ENCODE measurements at regions not wholly inside any gene's neighbourhood (a gene's known extent, or its start where the extent isn't known, plus 50 kb on each side); places are given as distances from the start of the nearest gene placed in this dataset.
"Not testable (repeated sequence)": the region's sequence is repeated elsewhere in the genome, so short reads cannot be mapped to it uniquely, and the experiment has no call there.

- RAD21 ChIA-PET (ENCODE audit: unreplicated experiment): no interaction called here
- WGBS (ENCODE audit: insufficient coverage, insufficient replicate concordance, low lambda C conversion rate, missing lambda C conversion rate): 19% methylated on average over 4 of the region's 4 CpGs
These were observed 121.7 kb upstream of the GLRA1 start for GRCh38 chr5:152046361-152046760.

GRCh38 chr5:152038856-152039255 lies 114.2 kb upstream of the GLRA1 start:
- H3K36me3 ChIP-seq (ENCODE audit: control insufficient read depth in 2 of 2, insufficient read depth in 2 of 2, low read length in 1 of 2); H3K4me2 ChIP-seq (ENCODE audit: control insufficient read depth, insufficient read depth); intact Hi-C loops (cut with micrococcal nuclease; ENCODE audit: unreplicated experiment); H3K79me2 ChIP-seq (ENCODE audit: control insufficient read depth, insufficient read depth, low read length); H3K4me1 ChIP-seq (ENCODE audit: control insufficient read depth, insufficient read depth, low read length); POLR2A ChIA-PET; FAIRE-seq; H2AFZ ChIP-seq (ENCODE audit: control insufficient read depth, low read depth, low read length); DNase-seq (ENCODE audit: low read depth, low spot score); in situ Hi-C loops (cut with MboI); H4K20me1 ChIP-seq (ENCODE audit: control insufficient read depth, insufficient read depth); SMC1A ChIA-PET (ENCODE audit: uncharacterized antibody, unreplicated experiment); BruUV-seq (replicated peaks); CTCF ChIA-PET; RAD21 ChIA-PET (ENCODE audit: unreplicated experiment); ATAC-seq; H3K27me3 ChIP-seq (replicated peaks in 1 of 2; ENCODE audit: control insufficient read depth in 2 of 2, insufficient read depth in 2 of 2, low read length in 1 of 2); H3K27ac ChIP-seq (ENCODE audit: control insufficient read depth, insufficient read depth); H3K4me3 ChIP-seq; H3K9me3 ChIP-seq (replicated peaks; ENCODE audit: control insufficient read depth, insufficient read depth, low read length); H3K9ac ChIP-seq (ENCODE audit: control insufficient read depth, insufficient read depth, low read length): not testable (repeated sequence)
- 0% methylated on average over 2 of the region's 2 CpGs for WGBS (ENCODE audit: insufficient coverage, insufficient replicate concordance, low lambda C conversion rate, missing lambda C conversion rate)

More at GRCh38 chr5:152046361-152046760, 121.7 kb upstream of the GLRA1 start:
- in situ Hi-C loops (cut with MboI) (no loop called here), intact Hi-C loops (cut with micrococcal nuclease; ENCODE audit: unreplicated experiment) (no loop called here)
- Histone ChIP-seq H3K36me3 (ENCODE audit: control insufficient read depth in 2 of 2, insufficient read depth in 2 of 2, low read length in 1 of 2) (no peaks in the 10 kb centered on the region), H3K9me3 (replicated peaks; ENCODE audit: control insufficient read depth, insufficient read depth, low read length) (no peaks in the 10 kb centered on the region), H3K27ac (ENCODE audit: control insufficient read depth, insufficient read depth) (no peak overlapping the region), H3K79me2 (ENCODE audit: control insufficient read depth, insufficient read depth, low read length) (no peaks in the 10 kb centered on the region), H3K9ac (ENCODE audit: control insufficient read depth, insufficient read depth, low read length) (no peak overlapping the region), H3K4me1 (ENCODE audit: control insufficient read depth, insufficient read depth, low read length) (no peaks in the 10 kb centered on the region), H3K27me3 (replicated peaks in 1 of 2; ENCODE audit: control insufficient read depth in 2 of 2, insufficient read depth in 2 of 2, low read length in 1 of 2) (no peaks in the 10 kb centered on the region), H2AFZ (ENCODE audit: control insufficient read depth, low read depth, low read length) (no peak overlapping the region), H3K4me3 (no peak overlapping the region), H4K20me1 (ENCODE audit: control insufficient read depth, insufficient read depth) (no peaks in the 10 kb centered on the region), H3K4me2 (ENCODE audit: control insufficient read depth, insufficient read depth) (no peak overlapping the region)
- BruUV-seq (replicated peaks): no TSS peak
- TF ChIP-seq CHD2 (IDR thresholded peaks at IDR 0.05; ENCODE audit: borderline replicate concordance, low read depth, low read length) (no peak), BRCA1 (IDR thresholded peaks at IDR 0.05; ENCODE audit: low read depth, low read length) (no peak), RCOR1 (conservative IDR thresholded peaks at IDR 0.05; ENCODE audit: low read depth, low read length) (no peak), IRF3 (IDR thresholded peaks at IDR 0.05) (no peak), PAX8 (IDR thresholded peaks at IDR 0.05) (no peak), SMAD5 (IDR thresholded peaks at IDR 0.05; ENCODE audit: low read depth) (no peak), SREBF2 (IDR thresholded peaks at IDR 0.05; ENCODE audit: low read length) (no peak), CHD4 (IDR thresholded peaks at IDR 0.05) (no peak), NBN (IDR thresholded peaks at IDR 0.05) (no peak), RUNX3 (IDR thresholded peaks at IDR 0.05; ENCODE audit: low read length) (no peak), ZNF24 (IDR thresholded peaks at IDR 0.05) (no peak), HDGF (IDR thresholded peaks at IDR 0.05) (no peak), BCL11A (IDR thresholded peaks at IDR 0.05; ENCODE audit: low read depth, low read length) (no peak), SIX5 (IDR thresholded peaks at IDR 0.05; ENCODE audit: low read depth, low read length, severe bottlenecking) (no peak)
- TF ChIP-seq, protein P1, sequence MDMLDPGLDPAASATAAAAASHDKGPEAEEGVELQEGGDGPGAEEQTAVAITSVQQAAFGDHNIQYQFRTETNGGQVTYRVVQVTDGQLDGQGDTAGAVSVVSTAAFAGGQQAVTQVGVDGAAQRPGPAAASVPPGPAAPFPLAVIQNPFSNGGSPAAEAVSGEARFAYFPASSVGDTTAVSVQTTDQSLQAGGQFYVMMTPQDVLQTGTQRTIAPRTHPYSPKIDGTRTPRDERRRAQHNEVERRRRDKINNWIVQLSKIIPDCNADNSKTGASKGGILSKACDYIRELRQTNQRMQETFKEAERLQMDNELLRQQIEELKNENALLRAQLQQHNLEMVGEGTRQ (IDR thresholded peaks at IDR 0.05; ENCODE audit: borderline replicate concordance, low read depth, low read length): no peak
- TF ChIP-seq, protein P2, sequence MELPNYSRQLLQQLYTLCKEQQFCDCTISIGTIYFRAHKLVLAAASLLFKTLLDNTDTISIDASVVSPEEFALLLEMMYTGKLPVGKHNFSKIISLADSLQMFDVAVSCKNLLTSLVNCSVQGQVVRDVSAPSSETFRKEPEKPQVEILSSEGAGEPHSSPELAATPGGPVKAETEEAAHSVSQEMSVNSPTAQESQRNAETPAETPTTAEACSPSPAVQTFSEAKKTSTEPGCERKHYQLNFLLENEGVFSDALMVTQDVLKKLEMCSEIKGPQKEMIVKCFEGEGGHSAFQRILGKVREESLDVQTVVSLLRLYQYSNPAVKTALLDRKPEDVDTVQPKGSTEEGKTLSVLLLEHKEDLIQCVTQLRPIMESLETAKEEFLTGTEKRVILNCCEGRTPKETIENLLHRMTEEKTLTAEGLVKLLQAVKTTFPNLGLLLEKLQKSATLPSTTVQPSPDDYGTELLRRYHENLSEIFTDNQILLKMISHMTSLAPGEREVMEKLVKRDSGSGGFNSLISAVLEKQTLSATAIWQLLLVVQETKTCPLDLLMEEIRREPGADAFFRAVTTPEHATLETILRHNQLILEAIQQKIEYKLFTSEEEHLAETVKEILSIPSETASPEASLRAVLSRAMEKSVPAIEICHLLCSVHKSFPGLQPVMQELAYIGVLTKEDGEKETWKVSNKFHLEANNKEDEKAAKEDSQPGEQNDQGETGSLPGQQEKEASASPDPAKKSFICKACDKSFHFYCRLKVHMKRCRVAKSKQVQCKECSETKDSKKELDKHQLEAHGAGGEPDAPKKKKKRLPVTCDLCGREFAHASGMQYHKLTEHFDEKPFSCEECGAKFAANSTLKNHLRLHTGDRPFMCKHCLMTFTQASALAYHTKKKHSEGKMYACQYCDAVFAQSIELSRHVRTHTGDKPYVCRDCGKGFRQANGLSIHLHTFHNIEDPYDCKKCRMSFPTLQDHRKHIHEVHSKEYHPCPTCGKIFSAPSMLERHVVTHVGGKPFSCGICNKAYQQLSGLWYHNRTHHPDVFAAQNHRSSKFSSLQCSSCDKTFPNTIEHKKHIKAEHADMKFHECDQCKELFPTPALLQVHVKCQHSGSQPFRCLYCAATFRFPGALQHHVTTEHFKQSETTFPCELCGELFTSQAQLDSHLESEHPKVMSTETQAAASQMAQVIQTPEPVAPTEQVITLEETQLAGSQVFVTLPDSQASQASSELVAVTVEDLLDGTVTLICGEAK (IDR thresholded peaks at IDR 0.05; ENCODE audit: borderline replicate concordance): no peak
- ATAC-seq (no peak), FAIRE-seq (no peak), DNase-seq (ENCODE audit: low read depth, low spot score) (no peak)
- POLR2A ChIA-PET: no interaction called here
- SMC1A ChIA-PET (ENCODE audit: uncharacterized antibody, unreplicated experiment): no interaction called here
- CTCF ChIA-PET: no interaction called here
